HG02973 (cell line): ENCODE measurements at regions not wholly inside any gene's neighbourhood (a gene's known extent, or its start where the extent isn't known, plus 50 kb on each side); places are given as distances from the start of the nearest gene placed in this dataset.

Experiments used
- ATAC-seq: cut with Tn5 transposase; IDR thresholded peaks from one replicate; pipeline ENCODE4 v1.9.1; 2021; ENCODE audit warnings: moderate library complexity; ENCODE audit not compliant: unreplicated experiment

- ATAC-seq = no peak
Measured at GRCh38 chr3:106725566-106725965, 651.7 kb upstream of the CCDC54 start.

DNA sequence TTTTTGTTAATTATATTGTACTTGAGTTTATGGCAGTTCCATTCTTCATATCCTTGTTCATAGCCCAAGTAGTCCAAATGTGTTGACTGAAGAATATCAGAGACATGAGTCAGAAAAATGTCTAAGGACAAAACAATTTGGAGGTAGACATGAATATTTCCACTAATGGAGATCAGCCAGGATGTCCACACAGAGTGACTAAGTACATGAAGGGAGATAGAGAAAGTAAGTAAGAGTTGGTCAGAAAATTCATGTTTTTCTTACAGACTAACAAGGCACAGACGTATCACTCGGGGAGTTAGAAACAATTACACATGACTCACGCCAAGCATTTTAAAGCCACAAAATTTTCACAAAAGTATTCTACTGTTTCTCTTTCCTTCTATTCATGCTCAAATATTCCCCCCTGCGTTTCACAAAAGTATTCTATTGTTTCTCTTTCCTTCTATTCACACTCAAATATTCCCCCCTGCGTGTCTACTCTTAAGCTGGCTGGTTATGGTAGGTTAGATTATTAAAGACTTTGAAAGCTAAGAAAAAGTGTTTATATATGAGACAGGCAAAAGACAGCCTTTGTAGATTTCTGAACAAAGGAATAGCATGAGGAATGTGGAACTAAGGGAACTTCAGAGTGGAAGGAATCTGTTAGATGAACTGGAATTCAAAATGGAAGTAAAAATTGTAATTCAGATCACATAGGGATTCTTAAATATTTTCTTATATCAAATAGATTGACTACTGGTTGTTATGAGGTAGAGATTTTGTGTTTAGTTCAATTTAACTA is 648.7 kb upstream of the CCDC54 start:
- ATAC-seq = no peak

DNA sequence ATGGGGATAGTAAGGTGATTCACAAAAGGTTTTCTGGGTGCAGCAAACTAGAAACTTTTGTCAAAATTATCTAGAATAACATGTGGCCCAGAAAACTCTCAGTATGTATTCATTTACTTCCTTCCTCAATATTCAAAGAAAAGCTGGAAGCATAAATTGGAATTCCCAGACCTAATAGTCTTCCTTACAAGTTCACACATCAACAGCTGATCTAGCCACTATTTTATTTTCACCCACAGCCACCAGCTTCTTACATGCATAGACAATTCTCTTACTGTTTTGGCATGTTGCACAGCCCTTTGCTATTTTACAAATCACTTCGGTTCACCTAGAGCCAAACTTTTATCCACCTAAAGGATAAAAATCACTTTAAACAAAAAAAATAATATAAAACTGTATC is 647.8 kb upstream of the CCDC54 start:
- no peak for ATAC-seq

- ATAC-seq = no peak
Measured at GRCh38 chr3:106731230-106731629, 646.0 kb upstream of the CCDC54 start.

- ATAC-seq = no peak
Measured at GRCh38 chr3:106734712-106735111, 642.5 kb upstream of the CCDC54 start.

GRCh38 chr3:106737265-106737664 is 640.0 kb upstream of the CCDC54 start:
- ATAC-seq = no peak

DNA sequence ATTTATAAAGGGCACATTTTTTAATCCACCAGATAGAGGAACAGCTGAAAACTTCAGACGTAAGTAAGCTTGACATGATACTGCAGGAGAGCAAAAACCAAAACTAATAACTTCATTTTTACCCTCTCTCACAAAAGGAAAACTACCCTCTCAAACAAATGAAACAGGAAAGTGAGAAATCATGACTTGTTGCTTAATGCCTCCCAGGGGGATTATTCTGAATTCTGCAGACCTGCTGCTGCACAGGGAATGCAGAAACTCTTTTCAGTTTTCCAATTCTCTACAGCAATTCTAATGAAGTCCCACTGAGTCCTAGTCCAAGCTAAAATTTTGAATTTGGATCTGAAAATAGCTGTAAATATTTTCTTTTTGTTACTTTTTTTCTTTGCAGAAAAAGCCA is 637.1 kb upstream of the CCDC54 start:
- ATAC-seq = no peak

GRCh38 chr3:106745344-106746168 is 631.7 kb upstream of the CCDC54 start:
- no peak for ATAC-seq

DNA sequence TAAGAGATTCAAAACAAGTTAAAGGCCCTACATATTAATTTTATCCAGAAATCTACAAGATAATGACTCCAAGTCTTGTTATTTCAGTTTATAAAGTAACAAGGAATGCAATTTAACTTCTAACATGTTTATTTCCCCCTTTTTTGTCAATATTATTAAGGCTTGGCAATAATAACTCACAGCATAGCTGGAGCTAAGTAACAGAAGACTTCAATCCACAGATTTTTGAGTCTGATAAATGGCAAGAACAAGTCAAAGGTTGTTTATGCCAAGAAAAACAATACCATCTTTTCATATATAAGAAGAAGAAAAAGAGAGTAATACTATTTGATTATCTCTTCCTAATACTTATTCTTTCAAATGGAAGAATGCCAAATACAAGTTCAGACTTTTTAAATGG is 631.0 kb upstream of the CCDC54 start:
- no peak for ATAC-seq

DNA sequence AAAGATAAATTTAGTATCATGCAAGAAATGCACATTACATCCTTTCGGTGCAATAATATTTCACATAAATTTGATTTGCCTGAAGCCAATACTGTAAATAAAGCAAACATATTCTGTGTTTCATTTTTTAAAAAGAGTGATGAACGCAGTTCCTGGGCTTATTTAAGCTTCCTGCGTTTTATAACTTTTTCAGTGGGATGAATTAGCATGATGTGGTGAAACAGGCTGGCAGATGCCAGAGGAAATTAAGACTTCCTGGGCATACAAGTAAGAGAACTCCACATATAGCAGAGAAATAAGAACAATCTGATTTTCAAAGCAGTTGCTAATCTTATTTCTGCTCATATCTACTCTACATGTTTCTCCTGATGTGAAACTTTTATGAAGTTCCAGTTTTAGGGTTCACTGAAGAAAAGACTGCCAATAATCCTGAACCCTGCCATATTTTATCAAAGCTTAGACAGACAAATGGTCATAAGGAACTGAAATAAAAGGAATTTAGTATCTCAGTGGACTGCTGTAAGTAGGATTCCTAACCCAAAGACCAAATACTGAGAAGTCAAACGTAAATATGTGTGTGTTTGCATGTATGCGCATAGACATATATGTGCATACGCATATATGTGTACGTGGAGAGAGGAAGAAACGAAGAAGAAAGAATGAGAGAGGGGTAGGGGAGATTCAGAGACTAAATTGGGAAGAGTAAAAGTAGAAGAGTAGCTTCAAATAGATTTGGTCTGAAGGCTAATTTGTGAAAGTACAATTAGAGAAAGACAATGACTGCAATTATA is 628.6 kb upstream of the CCDC54 start:
- no peak for ATAC-seq

GRCh38 chr3:106750092-106750491 is 627.1 kb upstream of the CCDC54 start:
- no peak for ATAC-seq

- ATAC-seq = no peak
Measured at GRCh38 chr3:106755336-106755735, 621.9 kb upstream of the CCDC54 start.

- no peak for ATAC-seq
Measured at GRCh38 chr3:106756901-106757300, 620.3 kb upstream of the CCDC54 start.

DNA sequence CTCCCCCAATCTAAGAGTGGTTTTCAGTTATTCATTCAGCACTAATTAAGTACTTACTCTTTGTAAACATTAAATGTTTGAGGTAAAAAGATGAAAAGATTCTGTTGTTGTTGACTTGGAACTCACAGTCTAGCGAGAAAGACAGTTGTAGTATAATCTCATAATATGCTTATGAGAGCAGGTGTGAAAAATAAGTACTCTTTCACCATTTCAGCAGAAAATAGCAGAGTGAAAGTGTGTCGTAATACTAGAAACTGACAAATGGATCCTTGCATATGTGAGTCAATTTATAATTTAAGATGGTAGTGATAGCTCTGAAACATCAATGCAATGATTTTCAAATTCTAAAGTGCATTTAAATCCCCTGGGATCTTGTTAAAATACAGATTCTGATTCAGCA is 618.8 kb upstream of the CCDC54 start:
- ATAC-seq = no peak

GRCh38 chr3:106759731-106760130 is 617.5 kb upstream of the CCDC54 start:
- ATAC-seq = no peak

DNA sequence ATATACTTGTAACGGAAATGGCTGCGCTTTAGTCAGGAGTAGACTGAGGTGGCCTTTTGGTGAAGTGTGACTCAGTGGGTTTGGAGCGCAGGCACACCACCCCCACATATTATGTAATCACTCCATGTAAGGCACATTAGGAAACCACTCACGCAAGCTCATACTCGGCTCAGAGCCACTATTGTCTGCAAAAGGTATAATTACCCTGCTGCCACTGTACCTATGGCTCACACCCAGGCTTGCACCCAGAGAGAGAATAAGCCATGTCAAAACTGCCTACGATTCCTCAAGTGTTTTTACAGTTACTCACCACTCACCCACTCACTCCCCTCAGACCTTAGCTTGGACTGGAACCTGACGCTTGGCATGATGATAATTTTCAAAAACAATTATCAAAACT is 611.9 kb upstream of the CCDC54 start:
- ATAC-seq = no peak

DNA sequence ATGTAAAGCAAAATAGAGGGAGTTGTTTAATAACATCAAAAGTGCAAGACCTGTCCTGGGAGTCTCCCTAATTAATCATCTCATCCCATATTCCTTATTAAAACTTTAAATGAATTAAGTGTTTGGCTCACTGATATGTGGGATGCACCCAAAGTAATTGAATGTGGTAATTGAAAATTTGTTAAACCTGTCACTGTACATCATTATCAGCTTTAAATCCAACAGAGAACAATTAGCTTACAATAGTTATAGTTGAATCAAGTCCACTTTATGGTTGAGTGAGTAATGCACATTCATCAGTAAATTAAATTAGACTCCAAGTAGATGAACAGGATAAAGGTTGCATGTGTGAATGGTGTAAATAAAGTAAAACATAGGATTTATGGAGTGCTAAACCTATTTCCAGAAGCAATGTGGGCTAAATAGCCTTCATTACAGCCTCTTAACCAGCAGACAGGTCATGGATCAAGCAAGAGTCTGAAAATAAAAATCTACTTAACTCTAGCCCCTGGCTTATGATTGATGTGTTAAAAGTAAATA is 608.2 kb upstream of the CCDC54 start:
- no peak for ATAC-seq

GRCh38 chr3:106773795-106774194 is 603.4 kb upstream of the CCDC54 start:
- no peak for ATAC-seq

DNA sequence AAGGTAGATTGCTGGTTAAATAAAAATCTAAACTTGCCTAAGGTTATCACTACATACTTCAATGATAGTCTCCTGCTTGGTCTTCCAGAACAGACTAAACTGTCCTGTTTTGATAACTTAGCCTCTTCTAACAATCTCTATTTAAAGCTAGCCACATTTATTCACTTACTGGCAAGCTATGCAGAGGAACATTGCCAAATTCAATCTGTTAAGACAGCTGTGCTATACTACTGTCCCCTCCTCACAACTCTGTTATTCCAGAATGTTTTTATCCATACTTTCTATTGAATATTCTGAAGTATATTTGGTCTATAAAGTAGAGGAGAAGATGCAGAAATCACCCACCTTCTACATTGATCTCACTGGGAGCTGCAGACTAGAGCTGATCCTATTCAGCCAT is 594.0 kb upstream of the CCDC54 start:
- ATAC-seq = no peak

- ATAC-seq = no peak
Measured at GRCh38 chr3:106789276-106789675, 588.0 kb upstream of the CCDC54 start.

GRCh38 chr3:106792716-106793115 is 584.5 kb upstream of the CCDC54 start:
- no peak for ATAC-seq
